Hematopoietic multipotent progenitor cell treated with erythropoietin and hydrocortisone succinate and interleukin-3 and kit ligand, for 6 days (in vitro differentiated cells): ENCODE measurements at regions not wholly inside any gene's neighbourhood (a gene's known extent, or its start where the extent isn't known, plus 50 kb on each side); places are given as distances from the start of the nearest gene placed in this dataset.
"Not testable (repeated sequence)": the region's sequence is repeated elsewhere in the genome, so short reads cannot be mapped to it uniquely, and the experiment has no call there.

Experiments used
- DNase-seq: peaks from one replicate; pipeline ENCODE4 v3.0.0-alpha.2; 2015

DNA sequence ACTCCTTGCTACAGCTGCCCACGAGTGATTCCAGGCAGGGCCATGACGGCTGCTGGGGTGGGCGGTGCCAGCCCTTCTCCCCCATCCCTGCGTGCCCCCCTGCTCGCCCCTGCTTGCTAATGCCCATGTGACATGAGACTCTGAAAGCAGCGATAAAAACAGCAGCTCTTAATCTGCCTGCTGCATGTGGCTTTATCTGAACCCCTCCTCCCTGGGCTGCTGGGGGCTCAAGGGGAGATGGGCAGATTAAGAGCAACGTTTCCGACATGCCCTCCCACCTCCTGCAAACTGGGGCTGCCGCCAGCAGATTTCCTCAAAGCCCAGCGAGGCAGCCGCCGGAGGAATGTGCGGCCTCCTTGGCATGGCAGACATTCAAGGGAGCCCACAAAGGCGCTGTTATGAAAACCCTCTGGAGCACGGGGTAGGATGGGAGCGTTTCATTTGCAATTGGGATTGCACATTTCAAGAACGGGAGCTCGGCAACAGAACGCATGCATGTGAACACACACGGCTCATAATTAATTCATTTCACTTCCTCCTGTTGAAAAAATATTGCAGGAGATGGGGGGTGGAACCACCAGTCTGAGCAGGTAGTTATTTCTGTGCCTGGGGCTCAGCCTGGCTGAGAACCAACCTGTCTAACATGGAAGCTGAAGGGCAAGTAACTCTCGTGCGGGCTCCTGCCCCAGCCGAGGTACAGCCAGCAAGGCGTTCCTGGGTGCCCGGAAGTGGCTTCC is 504.2 kb upstream of the PROK2 start:
- DNase-seq, result peak; percentile 98

DNA sequence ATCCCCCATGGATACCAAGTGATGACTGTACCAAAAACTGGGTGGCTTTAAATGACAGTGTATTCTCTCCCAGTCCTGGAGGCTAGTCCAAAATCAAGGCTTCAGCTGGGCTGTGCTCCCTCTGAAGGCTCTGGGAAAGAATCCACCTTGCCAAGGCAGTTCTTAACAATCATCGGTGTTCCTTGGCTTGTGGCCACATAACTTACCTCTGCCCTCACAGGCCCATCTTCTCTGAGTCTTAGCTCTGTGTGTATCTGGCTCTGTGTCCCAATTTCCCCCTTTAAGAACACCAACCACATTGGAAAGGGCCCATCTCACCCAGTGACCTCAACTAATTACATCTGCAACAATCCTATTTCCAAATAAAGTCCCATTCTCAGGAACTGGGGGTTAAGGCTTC is 503.0 kb upstream of the PROK2 start:
- no peak for DNase-seq

DNA sequence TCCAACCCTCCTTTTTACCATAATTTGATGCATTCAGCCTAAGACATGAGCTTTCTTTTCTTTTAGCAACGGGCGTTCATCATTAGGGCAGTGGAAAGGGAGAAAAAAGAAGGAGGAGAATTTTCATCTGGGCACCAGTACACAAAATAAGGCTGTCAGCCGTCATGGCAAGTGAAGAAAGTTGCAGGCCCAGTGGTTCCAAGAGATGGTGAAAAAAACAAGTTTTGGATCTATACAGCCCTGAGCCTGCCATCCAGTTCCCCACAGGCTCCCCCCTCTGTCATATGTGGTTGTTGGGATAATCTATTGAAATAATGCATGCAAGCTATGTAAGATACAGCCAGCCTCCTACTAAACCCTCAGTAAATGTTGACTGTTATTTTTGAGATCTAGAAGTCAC is 500.6 kb upstream of the PROK2 start:
- DNase-seq, result no peak

DNA sequence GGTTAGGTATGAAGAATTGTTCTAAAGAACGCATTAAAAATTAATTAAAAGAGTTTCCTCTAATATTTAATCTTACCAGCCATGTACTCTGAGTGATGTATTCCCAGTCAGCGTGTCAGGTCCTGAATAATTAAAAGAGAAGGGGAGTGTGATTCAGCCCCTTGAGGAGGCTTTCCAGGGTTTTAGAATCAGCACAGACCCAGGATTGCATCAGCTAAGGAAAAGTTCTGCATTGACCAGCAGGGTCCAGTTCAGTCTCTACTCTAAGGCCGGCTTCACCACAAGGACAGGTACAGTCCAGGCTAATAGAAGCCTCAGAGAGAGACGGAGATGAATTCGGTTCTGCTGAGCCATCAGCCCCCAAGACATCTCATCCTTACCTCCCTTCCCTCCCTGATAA is 499.5 kb upstream of the PROK2 start:
- no peak for DNase-seq

DNA sequence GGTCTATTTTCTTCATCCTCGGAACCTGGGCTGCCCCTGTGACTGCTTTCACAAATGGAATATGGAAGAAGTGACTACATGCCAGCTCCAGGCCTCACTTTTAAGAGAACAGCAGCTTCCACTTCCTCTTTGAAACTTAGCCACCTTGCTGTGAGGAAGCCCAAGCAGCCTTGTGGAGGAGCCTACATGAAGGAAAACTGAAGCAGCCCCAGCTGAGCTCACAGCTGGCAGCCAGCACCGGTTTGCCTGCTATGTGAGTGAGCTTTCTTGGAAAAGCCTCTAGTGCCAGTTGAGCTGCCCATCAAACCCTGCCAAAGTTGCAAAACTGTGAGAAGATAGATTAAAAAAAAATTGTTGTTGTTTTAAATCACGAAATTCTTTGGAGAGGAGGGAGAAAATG is 498.0 kb upstream of the PROK2 start:
- no peak for DNase-seq

DNA sequence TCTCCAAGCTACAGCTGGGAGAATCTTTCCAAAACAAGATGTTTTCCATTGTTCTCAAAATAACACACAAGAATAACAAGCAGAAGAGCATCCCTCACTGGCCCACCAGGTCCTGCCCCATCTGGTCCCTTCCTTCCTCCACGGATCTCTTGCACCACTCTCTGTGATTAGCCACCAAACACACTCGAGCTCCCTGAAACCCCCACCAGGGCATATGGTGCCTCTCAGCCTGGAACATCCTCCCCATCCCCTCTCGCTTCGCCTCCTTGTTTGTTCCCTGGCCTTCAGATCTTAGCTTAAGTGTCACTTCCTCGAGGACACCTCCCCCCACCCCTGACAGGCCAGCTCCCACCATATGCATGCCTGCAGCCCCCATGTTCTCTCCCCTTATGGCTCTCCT is 496.6 kb upstream of the PROK2 start:
- no peak for DNase-seq

DNA sequence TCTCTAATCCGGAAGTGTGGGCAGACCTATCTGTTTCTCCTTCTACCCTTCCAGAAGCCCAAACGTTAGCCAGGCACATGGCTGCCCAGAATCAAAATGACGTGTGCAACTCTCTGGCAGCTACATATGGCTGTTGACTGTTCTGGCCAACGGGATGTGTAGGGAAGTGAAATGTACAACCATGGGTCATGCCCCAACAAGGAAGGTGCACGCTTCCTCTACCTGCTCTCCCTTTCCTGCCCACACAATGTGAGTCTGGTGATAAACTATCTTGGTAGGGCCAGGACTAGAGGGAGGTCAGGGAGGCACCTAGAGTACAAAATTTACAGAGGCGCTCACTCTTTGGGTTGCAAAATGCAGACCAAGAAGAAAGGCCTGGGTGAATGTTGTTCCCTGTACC is 495.9 kb upstream of the PROK2 start:
- DNase-seq, result peak; percentile 33

DNA sequence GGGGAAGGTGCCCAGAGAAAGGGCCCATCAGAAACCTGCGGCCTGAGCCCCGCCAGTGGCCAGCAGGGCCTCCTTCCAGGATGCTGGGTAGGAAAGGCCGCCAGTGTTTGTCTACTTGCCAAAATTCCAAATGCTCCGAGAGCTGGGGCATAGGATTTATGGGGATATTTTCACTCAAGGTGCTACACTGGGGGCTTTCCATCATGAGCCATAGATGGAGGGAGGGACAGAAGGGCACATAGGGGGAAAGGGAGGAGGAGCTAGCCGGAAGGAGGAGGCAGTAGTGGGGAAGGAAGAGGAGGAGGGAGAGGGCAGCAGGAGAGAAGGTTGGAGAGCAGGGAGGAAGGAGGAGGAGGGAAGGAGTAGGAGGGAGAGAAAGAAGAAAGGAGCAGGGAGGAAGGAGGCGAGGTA is 494.7 kb upstream of the PROK2 start:
- no peak for DNase-seq

DNA sequence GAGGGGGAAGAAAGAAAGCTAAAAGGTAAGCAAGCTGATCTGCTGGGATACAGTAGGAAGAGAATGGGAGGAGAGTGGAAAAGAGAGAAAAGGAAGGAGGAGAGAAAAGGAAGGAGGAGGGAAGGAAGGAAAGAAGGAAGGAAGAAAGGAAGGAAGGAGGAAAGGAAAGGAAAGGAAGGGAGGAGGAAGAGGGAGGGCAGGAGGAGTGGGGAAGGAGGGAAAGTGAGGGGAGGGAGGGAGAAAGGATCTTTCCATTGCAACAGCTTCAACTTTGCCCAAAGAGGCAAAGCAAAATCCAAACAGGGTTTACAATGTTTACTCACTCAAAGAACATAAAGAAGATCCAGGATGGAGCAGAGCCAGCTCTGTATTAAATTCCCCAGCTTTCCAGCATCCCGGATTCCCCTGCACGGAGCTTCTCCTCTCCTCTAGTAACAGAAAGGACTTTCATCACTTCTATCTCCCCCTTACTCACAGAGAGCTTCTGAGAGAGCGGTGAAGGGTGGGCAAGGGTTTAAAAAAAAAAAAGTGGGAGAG is 494.2 kb upstream of the PROK2 start:
- no peak for DNase-seq

DNA sequence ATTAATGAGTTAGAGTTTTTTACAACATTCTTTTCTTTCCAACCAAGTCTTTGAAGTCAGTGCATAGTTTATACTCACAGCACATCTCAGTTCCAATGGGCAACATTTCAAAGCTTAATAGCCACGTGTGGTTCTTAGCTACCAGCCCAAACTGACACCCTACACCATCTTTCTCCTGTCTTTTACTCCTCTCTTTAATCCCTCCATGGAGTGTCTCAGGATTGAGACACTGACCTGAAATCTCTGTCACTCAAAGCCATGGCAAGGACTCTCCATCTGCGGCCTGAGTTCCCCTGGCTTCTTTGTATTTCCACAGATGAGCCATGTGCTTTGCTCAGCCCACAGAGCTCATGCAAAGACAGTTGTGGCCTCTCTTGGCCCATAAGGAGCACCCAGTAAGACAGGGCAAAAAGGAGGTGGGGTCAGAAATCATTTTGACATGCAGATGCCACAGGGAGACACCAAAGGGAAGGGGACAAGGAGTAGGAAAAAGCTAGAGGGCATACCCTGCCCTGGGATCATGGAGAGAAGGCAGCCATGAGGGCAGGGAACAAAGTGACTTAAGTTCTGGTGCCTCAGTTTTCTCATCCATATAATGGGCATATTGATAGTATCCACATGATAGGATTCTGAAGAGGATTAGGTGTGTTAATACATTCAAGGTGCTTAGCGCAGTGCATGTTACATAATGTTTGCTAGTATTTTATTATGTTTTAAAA is 493.6 kb upstream of the PROK2 start:
- DNase-seq, result no peak

DNA sequence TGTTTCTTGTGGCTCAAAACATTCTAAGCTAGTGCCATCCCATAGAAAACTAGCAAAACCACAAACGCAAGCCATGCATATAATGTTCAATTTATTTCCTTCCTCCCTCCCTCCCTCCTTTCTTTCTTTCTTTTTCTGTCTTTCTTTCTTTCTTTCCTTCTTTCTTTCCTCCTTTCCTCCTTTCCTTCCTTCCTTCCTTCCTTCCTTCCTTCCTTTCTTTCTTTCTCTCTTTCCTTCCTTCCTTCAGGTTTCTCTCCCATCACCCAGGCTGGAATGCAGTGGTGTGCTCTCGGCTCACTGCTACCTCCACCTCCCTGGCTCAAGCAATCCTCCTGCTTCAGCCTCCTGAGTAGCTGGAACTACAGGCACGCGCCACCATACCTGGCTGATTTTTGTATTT is 492.8 kb upstream of the PROK2 start:
- DNase-seq, result no peak

DNA sequence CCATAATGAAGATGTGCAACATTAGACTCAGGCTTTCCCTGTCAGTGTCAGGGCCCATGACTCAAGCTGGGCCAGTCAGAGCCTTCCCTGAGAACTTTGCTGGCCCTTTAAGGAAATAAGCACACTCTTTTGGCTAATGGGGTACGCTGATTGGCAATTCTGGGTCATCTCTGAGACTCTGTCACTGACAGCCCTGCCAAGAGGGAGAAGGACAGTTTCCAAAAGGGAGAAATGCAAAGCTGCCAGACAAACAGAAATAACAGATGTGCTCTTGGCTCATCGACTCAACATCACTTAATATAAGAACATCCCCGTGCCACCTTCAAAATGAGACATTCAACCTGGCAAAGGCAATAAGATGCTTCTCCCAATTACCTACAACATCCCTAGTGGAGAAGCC is 491.9 kb upstream of the PROK2 start:
- no peak for DNase-seq

DNA sequence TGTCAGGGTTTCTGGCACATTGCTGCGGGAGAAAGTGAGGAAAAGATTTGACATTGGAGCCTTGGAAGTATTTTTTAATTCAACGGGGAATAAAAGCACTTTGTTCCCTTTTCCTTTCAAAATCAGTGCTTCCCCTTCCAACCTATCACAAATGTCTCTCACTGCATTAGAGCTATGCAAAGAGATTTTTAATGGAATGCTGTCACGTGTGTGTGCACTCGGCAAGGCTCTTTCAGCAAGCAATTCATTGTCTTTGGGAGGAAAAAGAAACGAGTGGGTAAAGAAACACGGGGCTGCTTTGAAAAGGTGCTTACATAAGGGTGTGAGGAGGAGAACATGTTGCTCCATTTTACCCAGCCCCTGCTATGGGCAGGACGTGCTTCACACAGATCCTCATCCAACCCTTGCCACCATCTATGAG is 490.4 kb upstream of the PROK2 start:
- DNase-seq, result no peak

DNA sequence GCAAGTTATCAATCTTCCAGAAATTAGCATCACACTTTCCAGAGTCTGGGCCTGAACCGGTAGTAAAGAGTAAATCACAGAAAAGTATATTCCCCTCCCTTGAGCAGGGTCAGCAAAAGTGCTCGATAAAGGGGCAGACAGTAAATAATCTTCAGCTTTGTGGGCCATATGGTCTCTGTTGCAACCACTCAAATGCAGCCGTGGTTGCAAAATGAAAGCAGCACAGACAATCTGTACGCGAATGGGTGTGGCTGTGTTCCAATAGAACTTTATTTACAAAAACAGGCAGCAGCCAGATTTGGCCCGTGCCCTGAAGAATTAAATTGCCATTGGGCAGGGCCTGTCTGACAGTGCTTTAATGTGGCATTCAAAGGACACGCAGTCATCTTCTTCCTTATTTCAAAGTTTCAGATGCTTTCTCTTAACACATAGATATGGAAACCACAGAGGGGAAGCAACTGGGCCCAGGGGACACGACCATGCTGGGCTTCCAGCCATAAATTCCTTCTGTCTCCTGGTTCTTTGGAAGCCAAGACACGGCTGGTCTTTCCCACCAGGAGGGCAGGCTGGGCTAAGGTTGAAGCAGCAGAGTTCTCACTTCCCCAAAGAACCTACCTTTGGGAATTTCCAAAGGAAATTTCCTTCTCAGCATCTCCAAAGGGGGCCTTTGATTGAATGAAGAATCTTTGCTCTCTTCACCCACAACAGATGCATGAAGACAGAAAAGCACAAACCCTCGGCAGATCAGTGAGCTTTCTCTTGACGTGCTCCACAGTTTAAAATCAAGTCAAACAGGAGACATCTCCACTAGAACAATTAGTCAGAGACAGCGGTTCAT is 489.8 kb upstream of the PROK2 start:
- peak; percentile 72 for DNase-seq

DNA sequence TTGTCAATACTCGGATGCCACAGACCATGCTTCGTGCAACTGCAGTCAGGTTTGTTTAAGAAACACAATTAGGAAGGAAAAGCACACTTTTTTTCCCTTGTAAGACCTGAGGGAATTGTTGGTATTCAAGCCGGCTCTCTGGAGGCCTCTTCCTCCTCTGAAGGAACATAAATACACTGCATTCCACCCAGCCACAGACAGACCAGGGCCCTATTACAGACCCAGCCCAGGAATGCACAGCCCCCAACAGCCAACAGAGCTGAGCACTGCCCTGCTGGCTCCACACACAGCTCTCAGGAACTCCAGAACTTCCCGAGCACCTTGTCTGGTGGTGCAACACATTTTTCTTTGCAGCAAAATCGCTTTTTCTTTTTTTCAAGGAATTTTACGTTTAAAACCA is 488.7 kb upstream of the PROK2 start:
- no peak for DNase-seq

DNA sequence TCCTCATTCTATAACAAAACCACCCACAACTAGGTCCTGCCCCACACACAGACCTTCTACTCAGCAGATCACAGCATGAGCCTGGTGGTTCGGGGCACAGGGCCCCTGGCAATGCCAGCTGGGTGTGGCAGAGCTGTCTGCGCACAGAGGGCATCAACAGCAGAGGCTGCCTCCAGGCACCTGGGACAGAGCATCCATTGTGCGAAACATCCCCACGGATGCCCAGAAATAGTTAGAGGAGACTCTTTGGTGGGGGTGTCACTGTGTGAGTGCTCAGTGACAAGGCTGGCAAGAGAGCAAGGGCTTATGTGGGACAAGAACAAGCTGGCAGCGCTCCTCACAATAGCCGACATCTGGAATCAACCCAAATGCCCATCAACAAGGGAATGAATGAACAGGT is 487.4 kb upstream of the PROK2 start:
- DNase-seq, result no peak

DNA sequence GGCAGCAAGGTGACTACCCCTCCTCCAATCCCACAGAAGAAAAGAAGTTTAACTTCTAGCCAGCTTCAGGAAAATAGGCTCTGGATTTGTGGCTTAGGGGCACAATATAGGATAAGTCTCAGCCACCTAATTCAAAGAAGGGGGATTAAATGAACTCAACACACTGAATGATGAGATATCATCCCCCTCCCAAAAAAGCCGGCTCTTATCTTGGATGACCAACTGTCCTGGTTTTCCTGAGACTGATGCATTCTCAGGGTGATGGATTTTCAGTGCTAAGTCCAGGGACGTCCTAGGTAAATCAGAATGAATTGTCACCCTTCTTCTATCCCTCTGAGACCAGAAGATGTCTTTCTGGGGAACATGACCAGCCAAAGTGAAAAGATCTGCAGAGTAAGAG is 487.0 kb upstream of the PROK2 start:
- DNase-seq, result no peak

DNA sequence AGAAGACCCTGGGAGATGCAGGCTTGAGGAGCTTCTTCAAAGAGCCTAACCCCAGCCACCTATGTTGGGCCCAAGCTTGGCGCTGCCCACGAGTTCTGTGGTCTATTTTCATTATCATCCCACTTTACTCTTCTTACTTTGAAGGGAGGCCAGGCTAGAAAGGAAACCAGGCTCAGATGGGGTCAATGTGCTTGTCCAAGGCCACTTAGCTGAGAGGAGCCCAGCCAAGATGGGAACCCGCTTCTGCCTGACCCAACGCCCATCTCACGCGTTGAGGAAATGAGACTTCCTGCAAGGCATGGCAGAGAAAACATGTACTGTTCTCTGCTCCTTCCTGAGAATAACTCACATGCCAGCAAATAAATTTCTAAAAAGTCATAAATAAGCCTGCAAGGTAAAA is 486.3 kb upstream of the PROK2 start:
- no peak for DNase-seq

DNA sequence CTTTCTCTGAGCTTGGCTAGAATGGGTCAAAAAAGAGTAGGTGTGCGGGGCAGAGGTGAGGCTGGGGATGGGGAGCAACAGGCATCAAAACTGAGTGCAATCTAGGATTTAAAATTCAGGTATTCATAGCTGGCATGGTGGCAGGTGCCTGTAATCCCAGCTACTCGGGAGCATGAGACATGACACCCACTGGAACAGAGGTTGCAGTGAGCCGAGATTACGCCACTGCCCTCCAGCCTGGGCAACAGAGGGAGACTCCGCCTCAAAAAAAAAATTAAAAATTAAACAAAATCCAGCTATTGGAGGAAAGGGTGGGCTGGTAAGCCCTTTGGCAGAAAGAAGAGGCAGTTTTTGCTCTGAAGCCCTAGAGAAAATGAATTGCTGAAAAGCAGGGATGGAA is 485.8 kb upstream of the PROK2 start:
- DNase-seq, result no peak

DNA sequence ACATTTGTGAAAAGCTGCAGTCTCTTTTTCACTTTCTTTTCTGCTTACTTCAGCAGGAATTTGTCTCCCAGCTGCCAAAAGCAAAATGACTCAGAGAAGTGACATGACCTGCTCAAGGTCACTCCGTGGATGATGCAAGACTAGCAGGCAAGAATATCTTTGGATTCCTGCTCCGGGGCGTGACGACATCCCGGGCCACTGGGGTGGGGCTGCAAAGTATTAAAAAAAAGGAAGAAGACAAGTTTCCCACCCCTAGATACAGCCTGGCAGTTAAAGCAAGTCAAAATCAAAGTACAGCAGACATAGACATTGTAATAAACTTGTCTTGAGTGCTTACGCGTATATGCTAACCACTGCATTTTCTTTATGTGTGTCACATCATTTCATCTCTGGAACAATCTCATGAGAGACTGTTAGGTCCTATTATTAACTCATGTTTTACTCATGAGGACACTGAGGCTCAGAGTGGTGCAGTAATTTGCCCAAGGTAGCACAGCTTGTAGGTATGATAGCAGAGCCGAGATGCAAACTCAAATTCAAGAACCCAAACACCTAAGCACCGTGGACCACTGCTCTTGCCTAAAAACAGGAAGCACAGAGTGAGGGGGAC is 485.2 kb upstream of the PROK2 start:
- peak; percentile 81 for DNase-seq

DNA sequence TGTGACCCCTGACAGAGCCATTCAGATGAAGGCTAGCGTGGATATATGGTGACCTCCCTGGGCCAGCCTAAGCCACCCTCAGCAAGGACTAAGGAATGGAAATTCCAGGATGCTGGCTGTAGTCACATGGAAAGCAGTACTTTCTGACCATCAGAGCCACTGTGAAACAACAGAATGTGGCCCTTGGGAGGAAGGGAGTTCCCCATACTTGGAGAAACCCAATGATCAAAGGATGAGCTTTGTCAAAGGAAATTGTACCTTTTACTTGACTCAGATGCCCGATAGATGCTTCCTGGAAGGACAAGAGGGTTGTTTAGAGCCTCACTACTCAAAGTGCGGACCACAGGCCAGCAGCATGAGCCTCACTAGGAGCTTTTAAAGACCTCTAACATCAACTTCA is 484.5 kb upstream of the PROK2 start:
- DNase-seq, result no peak

DNA sequence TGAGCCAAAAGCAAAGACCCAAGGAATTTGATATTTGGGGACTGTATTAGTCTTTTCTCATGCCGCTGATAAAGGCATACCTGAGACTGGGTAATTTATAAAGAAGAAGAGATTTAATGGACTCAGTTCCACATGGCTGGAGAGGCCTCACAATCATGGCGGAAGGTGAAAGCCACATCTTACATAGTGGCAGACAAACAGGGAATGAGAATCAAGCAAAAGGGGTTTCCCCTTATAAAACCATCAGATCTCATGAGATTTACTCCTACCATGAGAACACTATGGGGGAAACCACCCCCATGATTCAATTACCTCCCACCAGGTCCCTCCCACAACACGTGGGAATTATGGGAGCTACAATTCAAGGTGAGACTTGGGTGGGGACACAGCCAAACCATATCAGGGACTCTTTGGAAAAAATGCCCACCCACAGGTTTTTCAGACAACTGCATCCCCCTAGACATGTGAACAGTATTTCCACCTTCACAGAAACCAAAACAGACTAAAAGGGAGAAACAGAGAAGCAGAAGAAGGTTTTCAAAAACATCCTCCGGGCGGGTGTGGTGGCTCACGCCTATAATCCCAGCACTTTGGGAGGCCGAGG is 482.1 kb upstream of the PROK2 start:
- DNase-seq, result not testable (repeated sequence)

DNA sequence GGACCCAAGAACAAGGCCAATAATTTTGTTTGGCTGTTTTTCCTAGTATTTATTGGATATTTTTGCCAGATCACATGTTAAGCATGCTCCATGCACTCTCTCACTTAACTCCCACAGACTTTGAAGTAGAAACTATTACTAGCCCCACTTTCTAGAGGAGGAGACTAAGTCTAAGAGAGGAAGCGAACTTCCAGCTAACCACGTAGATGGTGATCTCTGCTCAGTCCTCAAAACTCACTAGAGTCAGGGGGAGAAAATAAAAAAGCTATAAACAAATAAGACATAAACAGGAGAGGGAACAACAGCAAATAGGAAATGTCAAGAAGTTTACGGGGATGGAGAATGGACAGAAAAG is 481.0 kb upstream of the PROK2 start:
- DNase-seq, result no peak
